ENCODE measurements at regions not wholly inside any gene's neighbourhood (a gene's known extent, or its start where the extent isn't known, plus 50 kb on each side); places are given as distances from the start of the nearest gene placed in this dataset.
"Not testable (repeated sequence)": the region's sequence is repeated elsewhere in the genome, so short reads cannot be mapped to it uniquely, and the experiment has no call there.

DNA sequence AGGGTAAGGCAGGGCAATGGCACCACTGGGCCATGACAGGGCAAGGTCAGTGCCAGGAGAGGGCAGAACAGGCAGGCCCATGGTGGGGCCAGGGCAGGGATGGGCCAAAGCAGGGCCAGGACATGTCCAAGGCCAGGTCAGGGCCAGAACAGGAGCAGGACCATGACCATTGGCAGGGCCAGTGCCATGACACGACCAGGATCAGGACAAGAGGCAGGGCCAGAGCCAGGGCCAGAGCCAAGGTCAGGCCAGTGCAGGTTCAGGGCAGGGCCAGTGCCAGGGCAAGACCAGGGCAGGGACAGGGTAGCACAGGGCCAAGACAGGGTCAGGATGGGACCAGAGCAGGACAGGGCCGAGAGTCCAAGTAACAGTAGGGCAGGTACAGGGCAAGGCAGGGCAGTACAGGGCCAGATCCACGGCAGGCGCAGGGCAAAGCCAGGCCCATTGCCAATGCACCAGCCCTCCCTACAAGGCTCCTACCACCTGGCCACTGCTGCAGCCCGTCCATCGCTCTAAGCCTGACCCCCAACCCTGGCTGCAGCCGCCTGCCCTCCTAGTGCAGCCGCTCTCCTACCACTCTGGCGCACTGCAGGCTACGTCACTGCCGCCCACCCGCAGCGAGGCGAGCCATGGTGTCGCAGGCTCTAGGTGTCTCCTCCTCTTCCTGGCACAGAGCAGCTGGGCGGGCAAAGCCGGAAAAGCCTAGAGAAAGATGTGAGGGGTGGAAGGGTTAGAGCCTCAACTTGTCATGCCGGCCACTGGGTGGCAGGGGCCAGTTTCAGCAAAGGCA lies 2876.3 kb downstream of the RPIA start:
- DNase-seq; H3K27me3 ChIP-seq (replicated peaks; ENCODE audit: control insufficient read depth, insufficient read depth, low read length, poor library complexity, severe bottlenecking); H3K27ac ChIP-seq (ENCODE audit: insufficient read depth, low read length, poor library complexity, severe bottlenecking); H3K9me3 ChIP-seq (ENCODE audit: control insufficient read depth, low read length); H3K4me1 ChIP-seq (ENCODE audit: control insufficient read depth, insufficient read depth, low read length, poor library complexity, severe bottlenecking); H3K36me3 ChIP-seq (ENCODE audit: control insufficient read depth, insufficient read depth, low read length); H3K4me3 ChIP-seq (ENCODE audit: insufficient read depth, low read depth, low read length, poor library complexity, severe bottlenecking): not testable (repeated sequence)

DNA sequence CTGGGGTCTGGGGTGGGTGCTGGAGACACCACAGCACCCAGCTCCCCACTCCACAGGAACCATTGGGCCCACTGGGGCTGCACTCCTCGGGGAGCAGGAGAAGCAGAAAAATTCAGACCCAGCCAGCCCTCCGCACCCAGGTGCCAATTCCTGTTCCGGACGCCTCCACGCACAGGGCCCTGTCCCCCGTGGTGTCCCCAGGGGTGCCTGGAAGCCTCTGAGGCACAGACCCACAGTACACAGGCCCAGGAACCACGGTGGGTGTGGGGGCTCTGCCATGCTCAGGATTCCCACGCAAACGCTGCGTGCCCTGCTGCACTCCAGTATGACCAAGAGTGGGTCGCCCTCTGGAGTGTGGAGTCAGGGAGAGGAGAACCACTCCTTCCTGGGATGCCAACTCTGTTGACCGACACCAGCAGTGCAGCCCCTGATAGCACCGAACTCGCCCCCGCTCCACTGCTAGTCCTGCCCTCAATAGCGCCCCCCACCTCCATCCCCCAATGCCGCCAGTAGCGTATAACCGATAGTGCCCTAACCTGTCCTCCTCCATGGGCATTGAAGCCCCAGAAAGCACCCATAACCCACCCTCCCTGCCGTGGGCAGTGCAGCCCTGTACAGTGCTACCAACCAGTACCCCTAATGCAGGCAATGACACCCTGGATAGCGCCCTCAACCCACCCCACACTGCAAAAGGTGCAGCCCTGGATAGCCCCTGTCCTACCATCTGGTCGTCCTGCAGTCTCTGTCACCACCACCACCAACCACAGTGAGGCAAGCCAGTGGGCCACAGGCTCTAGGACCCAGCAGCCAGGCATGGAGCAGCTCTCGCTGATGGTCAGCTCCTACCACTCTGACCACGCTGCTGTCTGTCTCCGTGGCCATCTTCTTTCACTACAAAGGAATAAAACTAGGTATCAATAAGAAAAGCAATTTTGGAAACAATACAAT lies 2877.2 kb downstream of the RPIA start:
- DNase-seq; H3K36me3 ChIP-seq (ENCODE audit: control insufficient read depth, insufficient read depth, low read length); H3K4me3 ChIP-seq (ENCODE audit: insufficient read depth, low read depth, low read length, poor library complexity, severe bottlenecking); H3K27me3 ChIP-seq (replicated peaks; ENCODE audit: control insufficient read depth, insufficient read depth, low read length, poor library complexity, severe bottlenecking); H3K27ac ChIP-seq (ENCODE audit: insufficient read depth, low read length, poor library complexity, severe bottlenecking); H3K4me1 ChIP-seq (ENCODE audit: control insufficient read depth, insufficient read depth, low read length, poor library complexity, severe bottlenecking); H3K9me3 ChIP-seq (ENCODE audit: control insufficient read depth, low read length): not testable (repeated sequence)

DNA sequence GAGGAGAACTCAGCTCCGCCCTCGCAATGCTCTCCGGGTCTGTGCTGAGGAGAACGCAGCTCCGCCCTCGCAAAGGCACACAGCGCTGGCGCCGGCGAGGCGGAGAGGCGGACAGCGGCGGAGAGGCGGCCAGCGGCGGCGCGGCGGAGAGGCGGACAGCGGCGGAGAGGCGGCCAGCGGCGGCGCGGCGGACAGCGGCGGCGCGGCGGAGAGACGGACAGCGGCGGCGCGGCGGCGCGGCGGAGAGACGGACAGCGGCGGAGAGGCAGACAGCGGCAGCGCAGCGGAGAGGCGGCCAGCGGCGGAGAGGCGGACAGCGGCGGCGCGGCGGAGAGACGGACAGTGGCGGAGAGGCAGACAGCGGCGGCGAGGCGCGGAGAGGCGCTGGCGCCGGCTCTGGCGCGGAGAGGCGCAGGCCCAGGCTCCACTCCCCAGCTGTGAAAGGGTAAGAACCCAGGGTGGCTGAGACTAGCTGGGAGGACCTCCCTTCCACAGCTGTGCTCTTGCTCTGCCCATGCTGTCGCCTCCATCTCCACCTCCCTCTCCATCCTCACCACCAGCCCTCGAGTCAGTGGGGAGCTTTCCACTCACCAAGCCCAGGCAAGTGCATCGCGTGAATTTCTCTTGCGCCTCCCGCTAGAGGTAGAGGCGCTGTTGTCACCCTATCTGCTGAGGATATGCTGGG lies 2879.9 kb downstream of the RPIA start:
- H3K4me3 ChIP-seq (ENCODE audit: insufficient read depth, low read depth, low read length, poor library complexity, severe bottlenecking); H3K9me3 ChIP-seq (ENCODE audit: control insufficient read depth, low read length); H3K36me3 ChIP-seq (ENCODE audit: control insufficient read depth, insufficient read depth, low read length); H3K27ac ChIP-seq (ENCODE audit: insufficient read depth, low read length, poor library complexity, severe bottlenecking); DNase-seq; H3K27me3 ChIP-seq (replicated peaks; ENCODE audit: control insufficient read depth, insufficient read depth, low read length, poor library complexity, severe bottlenecking); H3K4me1 ChIP-seq (ENCODE audit: control insufficient read depth, insufficient read depth, low read length, poor library complexity, severe bottlenecking): not testable (repeated sequence)

DNA sequence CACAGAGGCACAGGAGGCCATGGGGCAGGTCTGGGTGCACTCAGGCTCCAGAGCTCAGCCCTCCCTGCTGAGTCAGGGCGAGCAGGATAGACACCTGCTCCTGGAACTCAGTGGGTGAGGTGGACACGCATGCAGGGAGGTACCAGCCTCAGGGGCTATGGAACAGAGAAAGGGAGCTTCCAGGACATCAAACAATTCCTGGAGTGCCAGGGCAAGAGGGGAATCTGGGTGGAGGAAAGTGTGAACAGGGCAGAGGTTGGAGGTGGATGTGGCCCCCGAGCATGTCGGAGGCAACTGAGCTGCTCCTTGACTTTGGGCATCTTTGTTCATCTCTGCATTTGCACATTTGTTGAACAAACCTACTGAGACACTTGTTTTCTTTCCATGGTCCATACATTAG lies 2881.5 kb downstream of the RPIA start:
- DNase-seq; H3K9me3 ChIP-seq (ENCODE audit: control insufficient read depth, low read length); H3K4me3 ChIP-seq (ENCODE audit: insufficient read depth, low read depth, low read length, poor library complexity, severe bottlenecking); H3K36me3 ChIP-seq (ENCODE audit: control insufficient read depth, insufficient read depth, low read length); H3K27me3 ChIP-seq (replicated peaks; ENCODE audit: control insufficient read depth, insufficient read depth, low read length, poor library complexity, severe bottlenecking); H3K4me1 ChIP-seq (ENCODE audit: control insufficient read depth, insufficient read depth, low read length, poor library complexity, severe bottlenecking); H3K27ac ChIP-seq (ENCODE audit: insufficient read depth, low read length, poor library complexity, severe bottlenecking): not testable (repeated sequence)

DNA sequence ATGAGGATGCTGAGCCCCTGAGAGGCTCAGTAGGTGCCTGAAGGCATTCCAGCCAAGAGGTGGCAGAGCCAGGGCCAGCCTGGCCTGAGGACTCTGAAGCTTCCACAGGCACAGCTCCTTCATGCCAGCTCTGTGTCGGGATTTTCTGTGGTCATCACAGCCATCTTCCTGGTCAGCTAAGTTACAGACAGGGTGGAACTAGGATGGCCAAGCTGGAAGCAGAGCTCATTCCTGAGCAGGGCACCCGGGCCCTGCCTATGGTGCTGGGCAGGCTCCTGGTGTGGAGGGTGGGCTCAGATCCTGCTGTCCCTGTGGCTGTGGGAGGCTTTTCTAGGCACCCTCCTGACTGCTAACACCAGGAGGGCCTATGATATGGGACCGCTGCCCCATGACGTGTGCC lies 2882.3 kb downstream of the RPIA start:
- H3K27me3 ChIP-seq (replicated peaks; ENCODE audit: control insufficient read depth, insufficient read depth, low read length, poor library complexity, severe bottlenecking); H3K4me3 ChIP-seq (ENCODE audit: insufficient read depth, low read depth, low read length, poor library complexity, severe bottlenecking); H3K27ac ChIP-seq (ENCODE audit: insufficient read depth, low read length, poor library complexity, severe bottlenecking); H3K9me3 ChIP-seq (ENCODE audit: control insufficient read depth, low read length); DNase-seq; H3K36me3 ChIP-seq (ENCODE audit: control insufficient read depth, insufficient read depth, low read length); H3K4me1 ChIP-seq (ENCODE audit: control insufficient read depth, insufficient read depth, low read length, poor library complexity, severe bottlenecking): not testable (repeated sequence)

DNA sequence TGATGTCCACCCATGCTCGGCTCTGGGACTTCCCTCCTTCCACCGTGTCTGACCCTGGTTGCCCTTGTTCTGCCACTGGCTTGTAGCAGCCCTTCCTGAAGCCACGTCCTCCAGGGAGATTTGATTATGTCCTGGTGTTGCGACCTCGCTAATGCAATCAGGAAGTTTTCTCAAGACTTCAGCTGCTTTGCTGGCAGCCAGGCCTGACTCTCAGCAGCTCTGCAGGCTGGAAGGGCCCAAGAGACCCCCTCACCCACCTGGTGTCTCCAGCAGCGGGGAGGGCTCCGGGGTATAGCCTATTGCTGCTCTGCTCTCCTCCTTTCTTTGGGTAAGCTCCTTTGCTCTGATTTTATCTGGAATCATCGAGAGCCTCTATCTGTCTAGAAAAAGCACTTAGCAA lies 2882.8 kb downstream of the RPIA start:
- not testable (repeated sequence) for H3K9me3 ChIP-seq (ENCODE audit: control insufficient read depth, low read length); H3K4me3 ChIP-seq (ENCODE audit: insufficient read depth, low read depth, low read length, poor library complexity, severe bottlenecking); H3K27ac ChIP-seq (ENCODE audit: insufficient read depth, low read length, poor library complexity, severe bottlenecking); H3K27me3 ChIP-seq (replicated peaks; ENCODE audit: control insufficient read depth, insufficient read depth, low read length, poor library complexity, severe bottlenecking); DNase-seq; H3K4me1 ChIP-seq (ENCODE audit: control insufficient read depth, insufficient read depth, low read length, poor library complexity, severe bottlenecking); H3K36me3 ChIP-seq (ENCODE audit: control insufficient read depth, insufficient read depth, low read length)

DNA sequence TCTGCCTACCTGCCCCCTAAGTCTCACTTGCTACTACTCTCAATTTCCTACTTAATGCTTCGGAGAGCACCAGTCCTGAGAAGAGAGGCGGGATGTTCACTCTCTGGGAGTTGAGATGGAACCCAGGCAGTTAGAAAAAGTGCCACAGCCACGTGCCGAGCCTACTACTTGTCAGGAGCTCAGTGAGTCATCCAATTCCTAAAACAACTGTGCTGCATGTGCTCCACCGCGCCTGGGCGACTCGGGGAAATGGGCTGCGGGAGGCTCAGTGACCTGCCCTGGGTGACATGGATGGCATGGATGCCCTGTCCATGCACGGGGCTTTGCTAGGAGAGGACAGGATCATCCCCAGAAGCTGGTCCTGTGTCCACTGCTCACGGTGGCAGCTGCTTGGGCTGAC lies 2884.2 kb downstream of the RPIA start:
- not testable (repeated sequence) for H3K36me3 ChIP-seq (ENCODE audit: control insufficient read depth, insufficient read depth, low read length); DNase-seq; H3K9me3 ChIP-seq (ENCODE audit: control insufficient read depth, low read length); H3K27me3 ChIP-seq (replicated peaks; ENCODE audit: control insufficient read depth, insufficient read depth, low read length, poor library complexity, severe bottlenecking); H3K27ac ChIP-seq (ENCODE audit: insufficient read depth, low read length, poor library complexity, severe bottlenecking); H3K4me1 ChIP-seq (ENCODE audit: control insufficient read depth, insufficient read depth, low read length, poor library complexity, severe bottlenecking); H3K4me3 ChIP-seq (ENCODE audit: insufficient read depth, low read depth, low read length, poor library complexity, severe bottlenecking)

DNA sequence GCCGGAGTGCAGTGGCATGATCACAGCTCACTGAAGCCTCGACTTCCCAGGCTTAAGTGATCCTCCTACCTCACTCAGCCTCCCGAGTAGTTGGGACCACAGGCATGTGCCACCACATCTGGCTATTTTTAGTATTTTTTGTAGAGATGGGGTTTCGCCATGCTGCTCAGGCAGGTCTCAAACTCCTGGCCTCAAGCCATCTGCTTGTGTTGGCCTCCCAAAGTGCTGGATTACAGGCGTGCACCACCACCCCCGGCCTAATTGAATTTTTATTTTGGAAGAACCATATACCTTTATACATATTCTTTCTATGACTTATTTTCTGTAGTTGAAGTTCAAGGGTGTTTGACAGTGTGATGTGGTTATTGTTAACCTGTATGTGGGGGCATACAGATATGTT lies 2885.9 kb downstream of the RPIA start:
- DNase-seq; H3K36me3 ChIP-seq (ENCODE audit: control insufficient read depth, insufficient read depth, low read length); H3K27ac ChIP-seq (ENCODE audit: insufficient read depth, low read length, poor library complexity, severe bottlenecking); H3K9me3 ChIP-seq (ENCODE audit: control insufficient read depth, low read length); H3K27me3 ChIP-seq (replicated peaks; ENCODE audit: control insufficient read depth, insufficient read depth, low read length, poor library complexity, severe bottlenecking); H3K4me1 ChIP-seq (ENCODE audit: control insufficient read depth, insufficient read depth, low read length, poor library complexity, severe bottlenecking); H3K4me3 ChIP-seq (ENCODE audit: insufficient read depth, low read depth, low read length, poor library complexity, severe bottlenecking): not testable (repeated sequence)

DNA sequence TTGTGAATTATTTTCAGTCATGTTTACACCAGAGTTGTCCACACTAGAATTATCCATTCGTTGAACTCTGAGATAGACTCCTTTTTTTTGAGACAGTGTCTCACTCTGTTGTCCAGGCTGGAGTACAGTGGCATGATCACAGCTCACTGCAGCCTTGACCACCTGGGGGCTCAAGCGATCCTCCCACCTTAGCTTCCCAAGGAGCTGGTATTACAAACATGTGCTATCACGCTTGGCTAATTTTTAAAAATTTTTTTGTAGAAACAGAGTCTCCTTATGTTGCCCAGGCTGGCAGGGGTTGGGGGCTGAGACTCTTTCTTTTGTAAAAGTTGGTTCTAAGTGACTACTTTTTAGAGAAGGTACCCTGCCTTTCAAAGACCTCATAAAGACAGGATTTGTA lies 2887.2 kb downstream of the RPIA start:
- not testable (repeated sequence) for H3K27me3 ChIP-seq (replicated peaks; ENCODE audit: control insufficient read depth, insufficient read depth, low read length, poor library complexity, severe bottlenecking); H3K9me3 ChIP-seq (ENCODE audit: control insufficient read depth, low read length); DNase-seq; H3K36me3 ChIP-seq (ENCODE audit: control insufficient read depth, insufficient read depth, low read length); H3K4me1 ChIP-seq (ENCODE audit: control insufficient read depth, insufficient read depth, low read length, poor library complexity, severe bottlenecking); H3K27ac ChIP-seq (ENCODE audit: insufficient read depth, low read length, poor library complexity, severe bottlenecking); H3K4me3 ChIP-seq (ENCODE audit: insufficient read depth, low read depth, low read length, poor library complexity, severe bottlenecking)

DNA sequence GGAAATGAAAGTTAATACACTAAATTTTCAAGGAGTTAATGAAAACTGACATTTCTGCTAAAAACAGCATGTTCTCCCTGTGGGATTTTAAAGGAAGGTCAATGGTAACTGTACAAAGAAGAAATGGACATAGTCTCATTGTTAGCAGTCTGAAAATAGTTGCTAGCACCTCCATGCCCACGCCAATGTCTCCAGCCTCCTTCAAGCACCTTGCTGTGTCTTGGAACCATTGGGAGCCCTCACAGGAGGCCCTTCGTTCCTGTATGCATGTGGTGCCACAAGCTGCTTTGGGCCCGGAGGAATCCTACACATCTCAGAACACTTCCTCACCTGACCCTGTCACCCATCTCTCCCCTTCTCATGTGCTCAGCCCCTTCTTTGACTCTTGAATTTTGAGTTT lies 2888.1 kb downstream of the RPIA start:
- H3K36me3 ChIP-seq (ENCODE audit: control insufficient read depth, insufficient read depth, low read length); DNase-seq; H3K27ac ChIP-seq (ENCODE audit: insufficient read depth, low read length, poor library complexity, severe bottlenecking); H3K9me3 ChIP-seq (ENCODE audit: control insufficient read depth, low read length); H3K27me3 ChIP-seq (replicated peaks; ENCODE audit: control insufficient read depth, insufficient read depth, low read length, poor library complexity, severe bottlenecking); H3K4me3 ChIP-seq (ENCODE audit: insufficient read depth, low read depth, low read length, poor library complexity, severe bottlenecking); H3K4me1 ChIP-seq (ENCODE audit: control insufficient read depth, insufficient read depth, low read length, poor library complexity, severe bottlenecking): not testable (repeated sequence)

Data from effector memory CD4-positive, alpha-beta T cell (primary cell).